HCT116 (cell line): ENCODE measurements at regions not wholly inside any gene's neighbourhood (a gene's known extent, or its start where the extent isn't known, plus 50 kb on each side); places are given as distances from the start of the nearest gene placed in this dataset.
A peak's percentile ranks its signal among the peaks of the same experiment; 100 is the strongest.

Experiments used
- ATAC-seq: fragments of 200-7000 bp; cut with Tn5 transposase; 2 replicates; pipeline ENCODE4 v1.9.1; 2020; ENCODE audit warnings: mild to moderate bottlenecking, moderate library complexity
- BruUV-seq: library from RNA; stranded (reverse); fragments of 400-500 nt; replicated peaks from 2 replicates; lab custom pipeline; 2021; lab: Mats Ljungman, UMichigan
- CTCF ChIA-PET: fragments of 300-600 bp; sonication (Branson Sonifier 250); formaldehyde crosslinking; loops from one replicate; lab custom pipeline; 2021; ENCODE audit warnings: antibody characterized with exemption; lab: Charles Lee
- POLR2A ChIA-PET: fragments of 300-600, 350-600 bp; sonication (Branson Sonifier 250); formaldehyde crosslinking; loops from one replicate; lab custom pipeline; 2021; ENCODE audit warnings: antibody characterized with exemption; lab: Charles Lee
- RAD21 ChIA-PET, 2 experiments: fragments of 300-600 bp; sonication (Branson Sonifier 250); formaldehyde crosslinking; loops; one replicate each; lab custom pipeline; 2023; ENCODE audit warnings: low total read pairs in 2 of 2; ENCODE audit not compliant: uncharacterized antibody in 2 of 2, unreplicated experiment in 2 of 2, low non-redundant PET in 1 of 2; lab: Charles Lee
- DNase-seq: peaks from one replicate; pipeline ENCODE4 v3.0.0-alpha.2; 2010; ENCODE audit warnings: low read depth, low spot score
- H2AFZ ChIP-seq: fragments of 200-600 bp; shearing (Covaris generic), sonication (generic); 2 replicates; pipeline ENCODE4 v1.6.1; 2017; ENCODE audit warnings: low read depth, mixed run types, mixed read lengths, antibody characterized with exemption, low read length; ENCODE audit not compliant: poor library complexity, severe bottlenecking
- H3K27ac ChIP-seq: 2 replicates; pipeline ENCODE4 v1.5.1; 2012; ENCODE audit warnings: low read depth, low read length
- H3K27me3 ChIP-seq: fragments of 200-600 bp; sonication (generic); 2 replicates; pipeline ENCODE4 v1.6.1; 2016; ENCODE audit warnings: mixed run types, low read length, mixed read lengths; ENCODE audit not compliant: insufficient read depth
- H3K36me3 ChIP-seq, 2 experiments: fragments of 200-500 bp in 1 of 2; fragments of 200-600 bp in 1 of 2; sonication (Bioruptor generic) in 1 of 2; sonication (generic) in 1 of 2; 2 replicates each; pipeline versions ENCODE4 v1.5.1 to v1.6.1; 2014 to 2016; ENCODE audit warnings: low read length in 2 of 2, inconsistent platforms in 1 of 2, mixed read lengths in 1 of 2, mixed run types in 1 of 2; ENCODE audit not compliant: insufficient read depth in 2 of 2, control insufficient read depth in 1 of 2
- H3K4me1 ChIP-seq, 2 experiments: fragments of 200-600 bp in 1 of 2; sonication (generic) in 1 of 2; 2 replicates each; pipeline versions ENCODE4 v1.5.1 to v1.6.1; 2012 to 2017; ENCODE audit warnings: low read length in 2 of 2, inconsistent platforms in 1 of 2, mild to moderate bottlenecking in 1 of 2, mixed read lengths in 1 of 2, mixed run types in 1 of 2, moderate library complexity in 1 of 2; ENCODE audit not compliant: insufficient read depth in 2 of 2, control insufficient read depth in 1 of 2
- H3K4me2 ChIP-seq: fragments of 200-600 bp; sonication (generic); 2 replicates; pipeline ENCODE4 v1.6.1; 2017; ENCODE audit warnings: mixed run types, low read length, mixed read lengths
- H3K4me3 ChIP-seq, 2 experiments: fragments of 200-600 bp in 1 of 2; sonication (generic) in 1 of 2; replicated peaks in 1 of 2; 2 replicates each; pipeline ENCODE4 v1.5.1; 2011 to 2016; ENCODE audit warnings: low read length in 2 of 2, control low read depth in 1 of 2, low read depth in 1 of 2, mild to moderate bottlenecking in 1 of 2, mixed read lengths in 1 of 2, mixed run types in 1 of 2
- H3K79me2 ChIP-seq: fragments of 200-600 bp; sonication (generic); 2 replicates; pipeline ENCODE4 v1.6.1; 2017; ENCODE audit warnings: mild to moderate bottlenecking, mixed run types, low read length, moderate library complexity, mixed read lengths; ENCODE audit not compliant: insufficient read depth
- H3K9ac ChIP-seq: fragments of 200-600 bp; sonication (generic); 2 replicates; pipeline ENCODE4 v1.6.1; 2016; ENCODE audit warnings: low read length, mixed read lengths
- H3K9me2 ChIP-seq: fragments of 200-600 bp; sonication (generic), shearing (Covaris generic); 2 replicates; pipeline ENCODE4 v1.6.1; 2017; ENCODE audit warnings: mixed run types, mild to moderate bottlenecking, moderate library complexity; ENCODE audit not compliant: insufficient read depth
- H3K9me3 ChIP-seq, 2 experiments: fragments of 200-500 bp in 1 of 2; fragments of 200-600 bp in 1 of 2; sonication (Bioruptor generic) in 1 of 2; sonication (generic) in 1 of 2; 2 replicates each; pipeline ENCODE4 v1.6.1; 2014 to 2017; ENCODE audit warnings: low read length in 2 of 2, mixed read lengths in 2 of 2, inconsistent platforms in 1 of 2, low read depth in 1 of 2, mild to moderate bottlenecking in 1 of 2, mixed run types in 1 of 2, moderate library complexity in 1 of 2; ENCODE audit not compliant: control insufficient read depth in 1 of 2, insufficient read depth in 1 of 2
- H4K20me1 ChIP-seq: fragments of 200-600 bp; sonication (generic), shearing (Covaris generic); 2 replicates; pipeline ENCODE4 v1.6.1; 2017; ENCODE audit warnings: mixed run types, mild to moderate bottlenecking, moderate library complexity; ENCODE audit not compliant: insufficient read depth
- CEBPB ChIP-seq: IDR thresholded peaks from 2 replicates; pipeline ENCODE4 v1.6.1; 2012; ENCODE audit warnings: low read depth
- EGR1 ChIP-seq: IDR thresholded peaks from 2 replicates; pipeline ENCODE4 v1.6.1; 2012; ENCODE audit warnings: low read depth
- EZH2 ChIP-seq: fragments of 200-600 bp; sonication (generic); IDR thresholded peaks from 2 replicates; pipeline ENCODE4 v1.6.1; 2017; ENCODE audit warnings: antibody characterized with exemption, mixed run types
- EZH2phosphoT487 ChIP-seq: fragments of 200-600 bp; IDR thresholded peaks from 2 replicates; pipeline ENCODE4 v1.6.1; 2018; ENCODE audit warnings: antibody characterized with exemption, borderline replicate concordance
- FOSL1 ChIP-seq: IDR thresholded peaks from 2 replicates; pipeline ENCODE4 v1.6.1; 2012; ENCODE audit warnings: low read depth
- JUND ChIP-seq: IDR thresholded peaks from 2 replicates; pipeline ENCODE4 v1.6.1; 2012
- POLR2A ChIP-seq: IDR thresholded peaks from 2 replicates; pipeline ENCODE4 v1.7.0; 2011; ENCODE audit warnings: borderline replicate concordance; ENCODE audit not compliant: insufficient read depth, insufficient read length; ENCODE audit errors: extremely low read depth
- RAD21 ChIP-seq: IDR thresholded peaks from 2 replicates; pipeline ENCODE4 v1.6.1; 2012; ENCODE audit warnings: low read depth, mild to moderate bottlenecking
- SIN3A ChIP-seq: IDR thresholded peaks from 2 replicates; pipeline ENCODE4 v1.6.1; 2012; ENCODE audit warnings: low read depth
- SP1 ChIP-seq: IDR thresholded peaks from 2 replicates; pipeline ENCODE4 v1.6.1; 2012; ENCODE audit warnings: low read depth
- SRF ChIP-seq: IDR thresholded peaks from 2 replicates; pipeline ENCODE4 v1.6.1; 2012; ENCODE audit warnings: low read depth
- TCF7L2 ChIP-seq: IDR thresholded peaks from 2 replicates; pipeline ENCODE4 v1.7.0; 2011; ENCODE audit warnings: borderline replicate concordance, inconsistent platforms; ENCODE audit not compliant: insufficient read depth, insufficient read length; ENCODE audit errors: extremely low read depth
- YY1 ChIP-seq: IDR thresholded peaks from 2 replicates; pipeline ENCODE4 v1.6.1; 2011; ENCODE audit warnings: low read length, low read depth, moderate library complexity, mild to moderate bottlenecking; ENCODE audit not compliant: insufficient replicate concordance; ENCODE audit errors: extremely low read depth
- ZFX ChIP-seq: fragments of 450-650 bp; IDR thresholded peaks from 2 replicates; pipeline ENCODE4 v1.6.1; 2017
- ZNF274 ChIP-seq: fragments of 200-500 bp; sonication (Bioruptor generic); IDR thresholded peaks from 2 replicates; pipeline ENCODE4 v1.6.1; 2014; ENCODE audit warnings: mild to moderate bottlenecking, low read depth, low read length, inconsistent platforms
- intact Hi-C: fragments of 100-400 bp; cut with micrococcal nuclease; formaldehyde crosslinking; loops from 2 replicates; pipeline ENCODE4 v1.10.0; 2022
- TF ChIP-seq, protein P1 (sequence below), 3 experiments: fragments of 200-600 bp in 1 of 3; sonication (generic) in 1 of 3; IDR thresholded peaks in 2 of 3; conservative IDR thresholded peaks in 1 of 3; 2 replicates each; pipeline ENCODE4 v1.5.1; 2012 to 2017; ENCODE audit warnings: low read depth in 2 of 3, low read length in 2 of 3, antibody characterized with exemption in 1 of 3, borderline replicate concordance in 1 of 3, control low read depth in 1 of 3, mild to moderate bottlenecking in 1 of 3, mixed read lengths in 1 of 3, mixed run types in 1 of 3, moderate library complexity in 1 of 3; ENCODE audit not compliant: insufficient read depth in 1 of 3
- TF ChIP-seq, protein P2 (sequence below): IDR thresholded peaks from 2 replicates; pipeline ENCODE4 v1.6.1; 2011; ENCODE audit warnings: mild to moderate bottlenecking, low read length, moderate library complexity; ENCODE audit not compliant: insufficient replicate concordance; ENCODE audit errors: extremely low read depth
- TF ChIP-seq, protein P3 (sequence below): IDR thresholded peaks from 2 replicates; pipeline ENCODE4 v1.6.1; 2012; ENCODE audit warnings: low read depth

DNA sequence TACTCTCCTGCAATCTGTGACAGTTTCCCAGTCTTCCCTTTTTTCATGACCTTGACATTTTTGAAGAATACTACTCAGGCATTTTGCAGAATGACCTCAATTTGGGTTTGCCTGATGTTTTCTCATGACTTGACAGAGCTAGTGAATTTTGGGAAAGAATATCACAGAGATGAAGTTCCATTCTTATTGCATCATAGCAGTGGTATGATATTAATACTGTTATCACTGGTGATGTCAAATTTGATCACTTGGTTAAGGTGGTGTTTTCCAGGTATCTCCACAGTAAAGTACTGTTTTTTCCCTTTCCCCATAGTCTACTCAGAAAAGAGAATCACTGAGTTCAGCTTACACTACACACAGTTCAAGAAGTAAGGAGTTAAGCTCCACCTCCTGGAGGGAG is 56.2 kb upstream of the XPA start:
- Histone ChIP-seq H3K27me3 (peaks cover 16% of the 10 kb centered on the region; the same call in 1 of the 2 replicates), H3K4me1 (no peaks in the 10 kb centered on the region), H3K9me2 (no peaks in the 10 kb centered on the region), H3K36me3 (no peaks in the 10 kb centered on the region), H3K9me3 (no peaks in the 10 kb centered on the region), H3K4me3 (no peak overlapping the region), H3K9ac (no peak overlapping the region), H2AFZ (no peak overlapping the region), H3K27ac (no peak overlapping the region), H3K4me2 (no peak overlapping the region), H3K79me2 (no peaks in the 10 kb centered on the region), H4K20me1 (no peaks in the 10 kb centered on the region)
- DNase-seq (no peak), ATAC-seq (peak; percentile 36; the same call in 1 of the 2 replicates)
- ChIA-PET CTCF (interaction anchor here (1.6 kb wide), 1 partner anchor 144 kb away, joined by 4 read pairs; no protein-coding TSS in a partner anchor), RAD21 (no interaction called here), POLR2A (no interaction called here)
- TF ChIP-seq YY1 (no peak), SP1 (no peak), CEBPB (no peak), TCF7L2 (no peak), POLR2A (no peak), EGR1 (no peak), SIN3A (no peak), ZFX (no peak), EZH2 (no peak), FOSL1 (no peak), JUND (no peak), ZNF274 (no peak), RAD21 (no peak), SRF (no peak), EZH2phosphoT487 (no peak)
- TF ChIP-seq, protein P1, sequence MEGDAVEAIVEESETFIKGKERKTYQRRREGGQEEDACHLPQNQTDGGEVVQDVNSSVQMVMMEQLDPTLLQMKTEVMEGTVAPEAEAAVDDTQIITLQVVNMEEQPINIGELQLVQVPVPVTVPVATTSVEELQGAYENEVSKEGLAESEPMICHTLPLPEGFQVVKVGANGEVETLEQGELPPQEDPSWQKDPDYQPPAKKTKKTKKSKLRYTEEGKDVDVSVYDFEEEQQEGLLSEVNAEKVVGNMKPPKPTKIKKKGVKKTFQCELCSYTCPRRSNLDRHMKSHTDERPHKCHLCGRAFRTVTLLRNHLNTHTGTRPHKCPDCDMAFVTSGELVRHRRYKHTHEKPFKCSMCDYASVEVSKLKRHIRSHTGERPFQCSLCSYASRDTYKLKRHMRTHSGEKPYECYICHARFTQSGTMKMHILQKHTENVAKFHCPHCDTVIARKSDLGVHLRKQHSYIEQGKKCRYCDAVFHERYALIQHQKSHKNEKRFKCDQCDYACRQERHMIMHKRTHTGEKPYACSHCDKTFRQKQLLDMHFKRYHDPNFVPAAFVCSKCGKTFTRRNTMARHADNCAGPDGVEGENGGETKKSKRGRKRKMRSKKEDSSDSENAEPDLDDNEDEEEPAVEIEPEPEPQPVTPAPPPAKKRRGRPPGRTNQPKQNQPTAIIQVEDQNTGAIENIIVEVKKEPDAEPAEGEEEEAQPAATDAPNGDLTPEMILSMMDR (IDR thresholded peaks at IDR 0.05 in 2 of 3, conservative IDR thresholded peaks at IDR 0.05 in 1 of 3; ENCODE audit: borderline replicate concordance in 1 of 3, insufficient read depth in 1 of 3, low read depth in 2 of 3, low read length in 2 of 3): no peak
- TF ChIP-seq, protein P2, sequence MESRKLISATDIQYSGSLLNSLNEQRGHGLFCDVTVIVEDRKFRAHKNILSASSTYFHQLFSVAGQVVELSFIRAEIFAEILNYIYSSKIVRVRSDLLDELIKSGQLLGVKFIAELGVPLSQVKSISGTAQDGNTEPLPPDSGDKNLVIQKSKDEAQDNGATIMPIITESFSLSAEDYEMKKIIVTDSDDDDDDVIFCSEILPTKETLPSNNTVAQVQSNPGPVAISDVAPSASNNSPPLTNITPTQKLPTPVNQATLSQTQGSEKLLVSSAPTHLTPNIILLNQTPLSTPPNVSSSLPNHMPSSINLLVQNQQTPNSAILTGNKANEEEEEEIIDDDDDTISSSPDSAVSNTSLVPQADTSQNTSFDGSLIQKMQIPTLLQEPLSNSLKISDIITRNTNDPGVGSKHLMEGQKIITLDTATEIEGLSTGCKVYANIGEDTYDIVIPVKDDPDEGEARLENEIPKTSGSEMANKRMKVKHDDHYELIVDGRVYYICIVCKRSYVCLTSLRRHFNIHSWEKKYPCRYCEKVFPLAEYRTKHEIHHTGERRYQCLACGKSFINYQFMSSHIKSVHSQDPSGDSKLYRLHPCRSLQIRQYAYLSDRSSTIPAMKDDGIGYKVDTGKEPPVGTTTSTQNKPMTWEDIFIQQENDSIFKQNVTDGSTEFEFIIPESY: no peak
- TF ChIP-seq, protein P3, sequence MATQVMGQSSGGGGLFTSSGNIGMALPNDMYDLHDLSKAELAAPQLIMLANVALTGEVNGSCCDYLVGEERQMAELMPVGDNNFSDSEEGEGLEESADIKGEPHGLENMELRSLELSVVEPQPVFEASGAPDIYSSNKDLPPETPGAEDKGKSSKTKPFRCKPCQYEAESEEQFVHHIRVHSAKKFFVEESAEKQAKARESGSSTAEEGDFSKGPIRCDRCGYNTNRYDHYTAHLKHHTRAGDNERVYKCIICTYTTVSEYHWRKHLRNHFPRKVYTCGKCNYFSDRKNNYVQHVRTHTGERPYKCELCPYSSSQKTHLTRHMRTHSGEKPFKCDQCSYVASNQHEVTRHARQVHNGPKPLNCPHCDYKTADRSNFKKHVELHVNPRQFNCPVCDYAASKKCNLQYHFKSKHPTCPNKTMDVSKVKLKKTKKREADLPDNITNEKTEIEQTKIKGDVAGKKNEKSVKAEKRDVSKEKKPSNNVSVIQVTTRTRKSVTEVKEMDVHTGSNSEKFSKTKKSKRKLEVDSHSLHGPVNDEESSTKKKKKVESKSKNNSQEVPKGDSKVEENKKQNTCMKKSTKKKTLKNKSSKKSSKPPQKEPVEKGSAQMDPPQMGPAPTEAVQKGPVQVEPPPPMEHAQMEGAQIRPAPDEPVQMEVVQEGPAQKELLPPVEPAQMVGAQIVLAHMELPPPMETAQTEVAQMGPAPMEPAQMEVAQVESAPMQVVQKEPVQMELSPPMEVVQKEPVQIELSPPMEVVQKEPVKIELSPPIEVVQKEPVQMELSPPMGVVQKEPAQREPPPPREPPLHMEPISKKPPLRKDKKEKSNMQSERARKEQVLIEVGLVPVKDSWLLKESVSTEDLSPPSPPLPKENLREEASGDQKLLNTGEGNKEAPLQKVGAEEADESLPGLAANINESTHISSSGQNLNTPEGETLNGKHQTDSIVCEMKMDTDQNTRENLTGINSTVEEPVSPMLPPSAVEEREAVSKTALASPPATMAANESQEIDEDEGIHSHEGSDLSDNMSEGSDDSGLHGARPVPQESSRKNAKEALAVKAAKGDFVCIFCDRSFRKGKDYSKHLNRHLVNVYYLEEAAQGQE: no peak
- BruUV-seq: no TSS peak
- intact Hi-C loops: no loop called here
